Thymus (tissue), 11 donors: ENCODE measurements at regions not wholly inside any gene's neighbourhood (a gene's known extent, or its start where the extent isn't known, plus 50 kb on each side); places are given as distances from the start of the nearest gene placed in this dataset.

Experiments used
- DNase-seq, 9 donors: peaks; one replicate each; pipeline ENCODE4 v3.0.0-alpha.2; 2013; ENCODE audit warnings: low spot score in 9 of 9, low read depth in 6 of 9, missing footprints in 1 of 9
- H3K27ac ChIP-seq, 2 donors: one replicate each; pipeline ENCODE4 v1.5.1; 2013; ENCODE audit warnings: control low read depth in 1 of 2, low read depth in 1 of 2, low read length in 1 of 2, mild to moderate bottlenecking in 1 of 2, moderate library complexity in 1 of 2
- H3K27me3 ChIP-seq, 2 donors: one replicate each; pipeline ENCODE4 v1.5.1; 2013; ENCODE audit warnings: low read length in 1 of 2; ENCODE audit not compliant: control insufficient read depth in 2 of 2, insufficient read depth in 1 of 2
- H3K36me3 ChIP-seq, 2 donors: one replicate each; pipeline ENCODE4 v1.5.1; 2013; ENCODE audit warnings: low read length in 1 of 2, mild to moderate bottlenecking in 1 of 2, moderate library complexity in 1 of 2; ENCODE audit not compliant: control insufficient read depth in 2 of 2, insufficient read depth in 2 of 2
- H3K4me1 ChIP-seq, 2 donors: one replicate each; pipeline ENCODE4 v1.5.1; 2013; ENCODE audit warnings: low read length in 2 of 2; ENCODE audit not compliant: control insufficient read depth in 2 of 2, insufficient read depth in 2 of 2
- H3K4me3 ChIP-seq, 2 donors: one replicate each; pipeline ENCODE4 v1.5.1; 2013; ENCODE audit warnings: low read length in 2 of 2, control low read depth in 1 of 2, mild to moderate bottlenecking in 1 of 2
- H3K9me3 ChIP-seq, 2 donors: one replicate each; pipeline ENCODE4 v1.5.1; 2013; ENCODE audit warnings: low read length in 1 of 2, mild to moderate bottlenecking in 1 of 2; ENCODE audit not compliant: control insufficient read depth in 2 of 2, insufficient read depth in 1 of 2
- WGBS: extraction: QIAGEN DNeasy Blood & Tissue Kit; methylation state at CpG from one replicate; pipeline ENCODE4 v1.1.7; 2013; 5-methylcytosine and 5-hydroxymethylcytosine counted together
- donor health status: healthy.

DNA sequence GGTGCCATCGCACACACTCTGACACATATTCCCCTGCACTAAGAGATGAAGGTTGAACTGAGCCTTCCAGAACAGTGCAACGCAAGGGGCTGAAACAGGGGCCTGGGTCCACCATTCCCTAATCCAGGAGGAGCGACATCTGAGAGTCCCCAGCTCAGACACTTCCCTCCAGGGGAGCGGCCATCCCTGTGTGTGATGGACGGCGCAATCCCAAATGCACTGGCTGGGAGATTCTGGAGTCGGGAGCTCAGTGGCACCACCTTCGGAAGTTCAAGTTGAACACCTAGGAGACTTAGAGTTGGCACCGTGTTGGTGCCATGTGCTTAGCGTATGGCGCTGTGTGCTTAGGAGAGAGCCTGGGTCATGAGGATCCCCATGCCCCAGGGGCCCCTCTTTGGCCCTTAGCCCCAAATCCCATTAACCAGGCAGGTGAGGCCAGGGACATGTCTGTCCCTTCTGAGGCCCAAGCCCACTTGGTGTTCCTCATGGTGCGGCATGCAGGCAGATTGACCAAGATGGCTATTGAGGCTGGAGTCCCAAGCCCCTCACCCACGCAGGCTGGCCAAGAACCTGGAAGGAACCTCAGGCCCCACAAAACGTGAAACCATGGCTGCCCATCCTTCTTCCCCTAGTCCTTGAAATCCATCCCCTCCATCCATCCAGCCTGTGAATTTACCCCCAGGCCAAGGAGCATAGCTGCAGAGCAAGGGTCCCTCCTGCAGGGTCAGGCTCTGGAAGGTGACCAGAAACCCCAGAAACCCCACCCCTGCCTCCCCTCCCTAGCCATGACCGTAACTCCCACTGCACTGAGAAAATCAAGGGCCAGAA is 114.1 kb upstream of the OTOS start:
- Histone ChIP-seq H3K4me3 (no peak overlapping the region), H3K27me3 (no peaks in the 10 kb centered on the region), H3K9me3 (no peaks in the 10 kb centered on the region), H3K27ac (no peak overlapping the region), H3K36me3 (no peaks in the 10 kb centered on the region), H3K4me1 (peaks cover 0 to 10% of the 10 kb centered on the region in 2 donors)
- no peak for DNase-seq
- 93% methylated on average over 15 of the region's 15 CpGs for WGBS

DNA sequence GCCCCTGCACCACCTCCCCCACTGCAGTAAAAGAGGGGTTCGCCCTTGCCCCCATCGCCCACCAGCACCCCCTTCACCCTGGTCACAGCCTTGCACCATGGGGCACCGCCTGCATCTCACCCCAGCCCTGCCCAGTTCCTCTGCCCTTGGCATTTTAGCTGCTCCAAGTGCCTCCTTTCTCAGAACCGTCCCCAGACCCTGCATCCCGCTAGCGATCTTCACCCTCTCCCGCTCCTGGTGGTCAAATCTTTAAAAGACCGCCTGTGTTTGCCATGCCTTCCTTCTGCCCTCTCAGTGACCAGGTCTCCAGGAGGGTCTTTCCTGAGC is 114.7 kb upstream of the OTOS start:
- H3K27me3 ChIP-seq = no peaks in the 10 kb centered on the region
- H3K9me3 ChIP-seq = peaks cover 0 to 1% of the 10 kb centered on the region in 2 donors
- no peaks in the 10 kb centered on the region for H3K36me3 ChIP-seq
- no peak for DNase-seq
- H3K4me1 ChIP-seq = peaks cover 0 to 9% of the 10 kb centered on the region in 2 donors
- H3K27ac ChIP-seq = no peak overlapping the region
- 89% methylated on average over 8 of the region's 8 CpGs for WGBS
- no peak overlapping the region for H3K4me3 ChIP-seq

GRCh38 chr2:240255811-240256703 is 115.6 kb upstream of the OTOS start:
- Histone ChIP-seq H3K27me3 (no peaks in the 10 kb centered on the region), H3K4me3 (no peak overlapping the region), H3K4me1 (peaks cover 0 to 5% of the 10 kb centered on the region in 2 donors), H3K9me3 (peaks cover 0 to 1% of the 10 kb centered on the region in 2 donors), H3K27ac (peak overlapping the region in 1 of 2 donors; percentile 47), H3K36me3 (no peaks in the 10 kb centered on the region)
- peak in 1 of 9 donors; percentile 16 for DNase-seq
- WGBS = 80% methylated on average over 20 of the region's 20 CpGs

- no peak for DNase-seq
- Histone ChIP-seq H3K4me3 (no peak overlapping the region), H3K27me3 (no peaks in the 10 kb centered on the region), H3K9me3 (peaks cover 0 to 1% of the 10 kb centered on the region in 2 donors), H3K36me3 (no peaks in the 10 kb centered on the region), H3K4me1 (peaks cover 0 to 3% of the 10 kb centered on the region in 2 donors), H3K27ac (no peak overlapping the region)
- WGBS = 94% methylated on average over 26 of the region's 26 CpGs
Observed at GRCh38 chr2:240256704-240257637, 116.5 kb upstream of the OTOS start.

DNA sequence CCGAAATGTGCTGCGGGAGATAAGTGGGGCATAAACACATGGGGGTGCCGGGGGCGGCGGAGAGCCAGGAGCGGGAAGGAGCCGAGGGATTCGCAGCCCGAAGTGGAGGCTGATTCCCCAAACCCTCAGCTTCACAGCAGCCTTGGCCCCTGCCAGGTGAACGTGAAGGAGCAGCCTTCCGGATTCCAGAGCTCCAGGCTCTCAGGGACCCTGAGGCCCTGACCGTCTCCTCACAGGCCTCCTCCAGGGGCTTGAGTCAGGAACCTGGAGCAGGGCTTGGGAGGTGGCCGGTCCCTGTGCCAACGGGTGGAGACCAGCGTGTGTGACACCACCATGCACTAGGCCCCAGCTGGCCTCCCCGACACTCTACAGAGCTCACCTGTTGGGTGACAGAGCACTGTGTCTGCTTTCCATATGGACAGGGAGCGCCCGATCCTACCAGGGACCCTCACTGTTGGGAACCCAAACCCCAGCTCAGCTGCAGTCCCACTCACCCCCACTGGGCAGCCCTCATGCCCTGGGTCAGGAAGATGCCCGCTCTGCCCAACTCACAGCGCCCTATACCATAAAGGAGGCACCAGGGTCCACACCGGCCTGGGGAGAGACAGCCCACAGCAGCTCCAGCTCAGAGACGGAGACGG is 117.6 kb upstream of the OTOS start:
- Histone ChIP-seq H3K27ac (no peak overlapping the region), H3K9me3 (peaks cover 5 to 8% of the 10 kb centered on the region in 2 donors), H3K4me3 (no peak overlapping the region), H3K4me1 (peaks cover 0 to 3% of the 10 kb centered on the region in 2 donors), H3K27me3 (no peaks in the 10 kb centered on the region), H3K36me3 (no peaks in the 10 kb centered on the region)
- WGBS = 96% methylated on average over 23 of the region's 23 CpGs
- DNase-seq = no peak

- DNase-seq = no peak
- WGBS = 88% methylated on average over 10 of the region's 10 CpGs
- Histone ChIP-seq H3K36me3 (no peaks in the 10 kb centered on the region), H3K4me1 (peaks cover 0 to 3% of the 10 kb centered on the region in 2 donors), H3K9me3 (peaks cover 5 to 8% of the 10 kb centered on the region in 2 donors), H3K4me3 (no peak overlapping the region), H3K27me3 (no peaks in the 10 kb centered on the region), H3K27ac (no peak overlapping the region)
Observed at GRCh38 chr2:240258685-240259084, 118.2 kb upstream of the OTOS start.

- Histone ChIP-seq H3K27ac (no peak overlapping the region), H3K36me3 (no peaks in the 10 kb centered on the region), H3K4me3 (no peak overlapping the region), H3K9me3 (peaks cover 5 to 8% of the 10 kb centered on the region in 2 donors), H3K4me1 (peaks cover 0 to 3% of the 10 kb centered on the region in 2 donors), H3K27me3 (no peaks in the 10 kb centered on the region)
- 85% methylated on average over 17 of the region's 17 CpGs for WGBS
- no peak for DNase-seq
Observed at GRCh38 chr2:240259201-240259923, 118.9 kb upstream of the OTOS start.
